ENCODE measurements at regions not wholly inside any gene's neighbourhood (a gene's known extent, or its start where the extent isn't known, plus 50 kb on each side); places are given as distances from the start of the nearest gene placed in this dataset.

DNA sequence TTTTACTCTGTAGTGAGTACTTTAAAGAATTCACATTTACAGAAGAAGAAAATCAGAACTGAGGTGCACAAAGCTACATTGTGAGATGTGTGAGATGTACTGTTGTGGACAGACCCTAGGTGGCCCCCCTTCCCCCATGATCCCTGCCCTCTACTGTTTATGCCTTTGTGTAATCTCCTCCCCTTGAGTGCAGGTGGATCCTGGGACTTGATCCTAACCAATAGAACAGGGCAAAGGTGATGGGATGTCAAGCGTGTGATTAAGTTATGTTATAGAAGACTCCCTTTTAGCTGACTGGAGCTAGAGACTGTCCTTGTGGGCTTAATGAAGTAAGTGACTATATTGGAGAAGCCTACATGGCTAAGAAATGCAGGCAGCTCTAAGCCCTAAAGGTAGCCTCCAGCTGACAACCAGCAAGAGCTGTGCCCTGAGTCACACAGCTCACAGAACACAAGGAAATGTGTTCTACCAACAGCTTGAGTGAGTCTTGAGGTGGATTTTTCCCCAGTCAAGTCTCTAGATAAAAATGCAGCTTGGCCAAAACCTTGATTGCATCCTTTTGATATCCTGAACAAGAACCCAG, 225.2 kb upstream of the LEF1 start:
- WGBS (ENCODE audit: insufficient coverage), result 100% methylated on average over 1 of the region's 1 CpG
- Histone ChIP-seq H2AFZ (ENCODE audit: insufficient read depth, low read depth, low read length, poor library complexity, severe bottlenecking) (no peak overlapping the region), H3K4me3 (ENCODE audit: control extremely low read depth in 1 of 5, extremely low read depth in 1 of 5, insufficient read depth in 1 of 5, low read depth in 2 of 5, low read length in 4 of 5) (no peak overlapping the region), H3K27ac (ENCODE audit: low read length in 2 of 2) (no peak overlapping the region), H3K4me1 (ENCODE audit: control insufficient read depth in 2 of 2, insufficient read depth in 2 of 2, low read length in 2 of 2) (no peaks in the 10 kb centered on the region), H3K27me3 (replicated peaks in 1 of 4; ENCODE audit: control extremely low read depth in 1 of 4, control insufficient read depth in 3 of 4, insufficient read depth in 4 of 4, low read length in 3 of 4) (no peaks in the 10 kb centered on the region), H3K79me2 (ENCODE audit: control insufficient read depth, insufficient read depth, low read length) (no peaks in the 10 kb centered on the region), H3K4me2 (replicated peaks; ENCODE audit: low read depth, low read length, poor library complexity, severe bottlenecking) (no peak overlapping the region), H3K36me3 (replicated peaks in 1 of 2; ENCODE audit: control extremely low read depth in 1 of 2, control insufficient read depth in 1 of 2, extremely low read depth in 1 of 2, insufficient read depth in 2 of 2, low read length in 1 of 2) (no peaks in the 10 kb centered on the region), H4K20me1 (ENCODE audit: control insufficient read depth, insufficient read depth, low read length, poor library complexity, severe bottlenecking) (no peaks in the 10 kb centered on the region), H3K9ac (ENCODE audit: low read length) (no peak overlapping the region), H3K9me3 (ENCODE audit: control extremely low read depth in 1 of 3, control insufficient read depth in 2 of 3, insufficient read depth in 1 of 3, low read length in 2 of 3) (no peaks in the 10 kb centered on the region)
- peaks cover 3% of the 10 kb centered on the region for H3K27me3 Mint-ChIP-seq
- ChIA-PET CTCF (interaction anchor here (1.0 kb wide), 1 partner anchor 12 kb away, joined by 3 read pairs; no protein-coding TSS in a partner anchor), POLR2A (no interaction called here)
- ATAC-seq (ENCODE audit: low read depth) (no peak), DNase-seq (no peak)
- H3K9me3 Mint-ChIP-seq (ENCODE audit: insufficient read depth), result no peaks in the 10 kb centered on the region
- no peaks in the 10 kb centered on the region for H3K4me1 Mint-ChIP-seq
- intact Hi-C loops (cut with micrococcal nuclease), result no loop called here
- no peak overlapping the region for H3K4me3 Mint-ChIP-seq
- no peak for TF ChIP-seq EZH2 (IDR thresholded peaks at IDR 0.05; ENCODE audit: borderline replicate concordance, insufficient read depth, low read depth, low read length, poor library complexity, severe bottlenecking)
- TF ChIP-seq, protein P1, sequence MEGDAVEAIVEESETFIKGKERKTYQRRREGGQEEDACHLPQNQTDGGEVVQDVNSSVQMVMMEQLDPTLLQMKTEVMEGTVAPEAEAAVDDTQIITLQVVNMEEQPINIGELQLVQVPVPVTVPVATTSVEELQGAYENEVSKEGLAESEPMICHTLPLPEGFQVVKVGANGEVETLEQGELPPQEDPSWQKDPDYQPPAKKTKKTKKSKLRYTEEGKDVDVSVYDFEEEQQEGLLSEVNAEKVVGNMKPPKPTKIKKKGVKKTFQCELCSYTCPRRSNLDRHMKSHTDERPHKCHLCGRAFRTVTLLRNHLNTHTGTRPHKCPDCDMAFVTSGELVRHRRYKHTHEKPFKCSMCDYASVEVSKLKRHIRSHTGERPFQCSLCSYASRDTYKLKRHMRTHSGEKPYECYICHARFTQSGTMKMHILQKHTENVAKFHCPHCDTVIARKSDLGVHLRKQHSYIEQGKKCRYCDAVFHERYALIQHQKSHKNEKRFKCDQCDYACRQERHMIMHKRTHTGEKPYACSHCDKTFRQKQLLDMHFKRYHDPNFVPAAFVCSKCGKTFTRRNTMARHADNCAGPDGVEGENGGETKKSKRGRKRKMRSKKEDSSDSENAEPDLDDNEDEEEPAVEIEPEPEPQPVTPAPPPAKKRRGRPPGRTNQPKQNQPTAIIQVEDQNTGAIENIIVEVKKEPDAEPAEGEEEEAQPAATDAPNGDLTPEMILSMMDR (IDR thresholded peaks at IDR 0.05), result no peak
- no peak overlapping the region for H3K27ac Mint-ChIP-seq

DNA sequence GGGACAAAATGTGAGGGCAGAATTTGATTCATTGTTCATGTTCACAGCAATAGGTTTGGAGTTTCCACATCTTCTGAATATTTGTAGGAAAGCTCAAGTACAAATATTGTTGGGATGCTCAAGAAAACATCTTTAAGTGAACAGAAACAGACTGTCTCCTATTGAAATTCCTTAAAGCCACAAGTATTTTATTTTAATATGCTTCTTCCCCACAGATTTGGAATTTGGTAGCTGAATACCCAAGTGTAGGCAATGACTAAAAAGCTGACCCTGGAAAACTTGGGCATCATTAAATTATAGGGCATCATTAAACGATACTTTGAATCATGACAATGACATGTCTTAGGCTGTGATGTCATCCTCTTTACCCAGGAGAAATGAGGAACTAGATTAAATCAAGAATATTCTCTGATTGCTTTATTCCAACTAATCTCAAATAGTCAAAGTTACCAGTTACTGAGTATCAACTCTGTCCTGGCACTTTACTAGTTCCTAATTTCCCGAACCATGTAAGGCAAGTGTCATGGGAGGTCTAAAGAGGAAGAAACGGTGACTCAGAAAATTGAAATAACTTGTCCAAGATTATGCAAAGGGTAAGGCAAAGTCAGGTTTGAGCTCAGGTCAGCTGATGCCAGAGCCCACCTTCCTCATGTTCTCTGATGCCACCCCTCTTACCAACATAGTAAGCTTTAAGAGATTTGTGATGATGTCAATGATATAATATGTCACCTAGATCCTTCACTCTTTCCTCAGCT, 223.1 kb upstream of the LEF1 start:
- H3K27ac ChIP-seq (ENCODE audit: low read length in 2 of 2), result no peak overlapping the region
- TF ChIP-seq, protein P1 (IDR thresholded peaks at IDR 0.05), result no peak
- TF ChIP-seq EZH2 (IDR thresholded peaks at IDR 0.05; ENCODE audit: borderline replicate concordance, insufficient read depth, low read depth, low read length, poor library complexity, severe bottlenecking), result no peak
- no peak overlapping the region for H3K4me3 ChIP-seq (ENCODE audit: control extremely low read depth in 1 of 5, extremely low read depth in 1 of 5, insufficient read depth in 1 of 5, low read depth in 2 of 5, low read length in 4 of 5)
- H3K27me3 ChIP-seq (replicated peaks in 1 of 4; ENCODE audit: control extremely low read depth in 1 of 4, control insufficient read depth in 3 of 4, insufficient read depth in 4 of 4, low read length in 3 of 4), result no peaks in the 10 kb centered on the region
- ChIA-PET POLR2A (no interaction called here), CTCF (no interaction called here)
- no peaks in the 10 kb centered on the region for H3K36me3 ChIP-seq (replicated peaks in 1 of 2; ENCODE audit: control extremely low read depth in 1 of 2, control insufficient read depth in 1 of 2, extremely low read depth in 1 of 2, insufficient read depth in 2 of 2, low read length in 1 of 2)
- DNase-seq, result no peak
- H3K9me3 ChIP-seq (ENCODE audit: control extremely low read depth in 1 of 3, control insufficient read depth in 2 of 3, insufficient read depth in 1 of 3, low read length in 2 of 3), result no peaks in the 10 kb centered on the region
- ATAC-seq (ENCODE audit: low read depth), result no peak
- H3K9ac ChIP-seq (ENCODE audit: low read length), result no peak overlapping the region
- H3K4me2 ChIP-seq (replicated peaks; ENCODE audit: low read depth, low read length, poor library complexity, severe bottlenecking), result no peak overlapping the region
- H3K27me3 Mint-ChIP-seq, result peaks cover 3% of the 10 kb centered on the region
- no peaks in the 10 kb centered on the region for H3K4me1 Mint-ChIP-seq
- H4K20me1 ChIP-seq (ENCODE audit: control insufficient read depth, insufficient read depth, low read length, poor library complexity, severe bottlenecking), result no peaks in the 10 kb centered on the region
- intact Hi-C loops (cut with micrococcal nuclease), result no loop called here
- H2AFZ ChIP-seq (ENCODE audit: insufficient read depth, low read depth, low read length, poor library complexity, severe bottlenecking), result no peak overlapping the region
- no peaks in the 10 kb centered on the region for H3K9me3 Mint-ChIP-seq (ENCODE audit: insufficient read depth)
- H3K27ac Mint-ChIP-seq, result no peak overlapping the region
- H3K4me1 ChIP-seq (ENCODE audit: control insufficient read depth in 2 of 2, insufficient read depth in 2 of 2, low read length in 2 of 2), result no peaks in the 10 kb centered on the region
- no peak overlapping the region for H3K4me3 Mint-ChIP-seq
- WGBS (ENCODE audit: insufficient coverage), result no CpG with 5 or more reads among the region's 3 CpGs
- H3K79me2 ChIP-seq (ENCODE audit: control insufficient read depth, insufficient read depth, low read length), result no peaks in the 10 kb centered on the region

Data from B cell (primary cell).